Osteoblast (primary cell): ENCODE measurements at regions not wholly inside any gene's neighbourhood (a gene's known extent, or its start where the extent isn't known, plus 50 kb on each side); places are given as distances from the start of the nearest gene placed in this dataset.

ENCODE experiments used
- DNase-seq: peaks from one replicate; pipeline ENCODE4 v3.0.0; 2011; ENCODE audit warnings: low spot score, mixed read lengths; ENCODE audit not compliant: insufficient read length; ENCODE audit errors: missing footprints
- H2AFZ ChIP-seq: 2 replicates; pipeline ENCODE4 v1.6.0; 2011; ENCODE audit warnings: mild to moderate bottlenecking, low read length
- H3K27ac ChIP-seq: 2 replicates; pipeline ENCODE4 v1.5.1; 2011; ENCODE audit warnings: mild to moderate bottlenecking, low read depth, low read length, moderate library complexity
- H3K27me3 ChIP-seq: 2 replicates; pipeline ENCODE4 v1.6.0; 2012; ENCODE audit warnings: mild to moderate bottlenecking, control low read depth, inconsistent platforms, low read length, moderate library complexity; ENCODE audit not compliant: insufficient read depth
- H3K36me3 ChIP-seq: 2 replicates; pipeline ENCODE4 v1.5.1; 2011; ENCODE audit warnings: mild to moderate bottlenecking, low read length, control low read depth, moderate library complexity; ENCODE audit not compliant: insufficient read depth
- H3K4me1 ChIP-seq: 2 replicates; pipeline ENCODE4 v1.5.1; 2011; ENCODE audit warnings: mild to moderate bottlenecking, low read length, control low read depth, moderate library complexity; ENCODE audit not compliant: insufficient read depth
- H3K4me2 ChIP-seq: 2 replicates; pipeline ENCODE4 v1.6.0; 2011; ENCODE audit warnings: mild to moderate bottlenecking, low read length; ENCODE audit not compliant: insufficient read depth
- H3K4me3 ChIP-seq: fragments of 200-600 bp; sonication (generic); 3 replicates; pipeline ENCODE4 v1.5.1; 2012; ENCODE audit warnings: mild to moderate bottlenecking, low read length, inconsistent platforms; ENCODE audit not compliant: insufficient read depth
- H3K79me2 ChIP-seq: 2 replicates; pipeline ENCODE4 v1.6.0; 2012; ENCODE audit warnings: mild to moderate bottlenecking, low read length, control low read depth, inconsistent platforms; ENCODE audit not compliant: insufficient read depth
- H3K9me3 ChIP-seq: 2 replicates; pipeline ENCODE4 v1.5.1; 2011; ENCODE audit warnings: low read depth, low read length, control low read depth
- H4K20me1 ChIP-seq: 2 replicates; pipeline ENCODE4 v1.6.0; 2012; ENCODE audit warnings: mild to moderate bottlenecking, low read length, control low read depth; ENCODE audit not compliant: insufficient read depth
- CTCF ChIP-seq: IDR thresholded peaks from 2 replicates; pipeline ENCODE4 v1.5.1; 2011; ENCODE audit warnings: mild to moderate bottlenecking, low read depth, low read length, moderate library complexity; ENCODE audit errors: extremely low read depth

DNA sequence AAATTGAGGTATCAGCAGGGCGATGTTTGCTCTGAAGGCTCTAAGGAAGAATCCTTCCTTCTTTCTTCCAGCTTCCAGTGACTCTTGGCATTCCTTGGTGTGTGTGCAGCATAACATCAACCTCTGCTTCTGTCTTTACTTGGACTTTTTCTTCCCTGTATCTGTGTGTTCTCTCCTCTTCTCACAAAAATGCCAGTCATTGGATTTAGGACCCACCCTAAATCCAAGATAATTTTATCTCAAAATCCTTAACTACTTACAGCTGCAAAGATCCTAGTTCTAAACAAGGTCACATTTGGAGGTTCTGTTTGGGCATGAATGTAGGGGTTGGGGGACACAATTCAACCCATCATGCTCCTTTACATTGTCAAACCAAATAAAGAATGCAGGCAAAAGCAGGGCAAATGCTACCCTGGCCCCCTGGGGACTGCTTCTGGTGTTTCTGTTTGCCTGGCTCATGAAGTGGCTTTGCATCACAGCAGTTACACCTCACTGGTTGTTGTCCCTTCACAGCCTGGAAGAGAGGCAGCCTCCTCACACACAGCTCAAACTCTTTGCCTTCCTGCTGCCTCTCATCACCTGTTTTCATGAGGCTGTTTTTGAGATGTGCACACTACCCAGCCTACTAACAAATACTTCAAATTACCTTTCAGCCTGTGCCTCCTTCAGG, 64.8 kb upstream of the PLCXD3 start:
- Histone ChIP-seq H3K9me3 (no peaks in the 10 kb centered on the region), H3K4me2 (no peak overlapping the region), H3K36me3 (no peaks in the 10 kb centered on the region), H3K4me3 (no peak overlapping the region), H3K4me1 (no peaks in the 10 kb centered on the region), H3K79me2 (no peaks in the 10 kb centered on the region), H4K20me1 (no peaks in the 10 kb centered on the region), H3K27ac (no peak overlapping the region), H3K27me3 (no peaks in the 10 kb centered on the region), H2AFZ (no peak overlapping the region)
- DNase-seq = no peak
- TF ChIP-seq CTCF = no peak

GRCh38 chr5:41574391-41574790, 64.0 kb upstream of the PLCXD3 start:
- Histone ChIP-seq H3K4me3 (no peak overlapping the region), H3K27me3 (no peaks in the 10 kb centered on the region), H2AFZ (no peak overlapping the region), H3K9me3 (no peaks in the 10 kb centered on the region), H3K79me2 (no peaks in the 10 kb centered on the region), H3K4me1 (no peaks in the 10 kb centered on the region), H4K20me1 (no peaks in the 10 kb centered on the region), H3K27ac (no peak overlapping the region), H3K4me2 (no peak overlapping the region), H3K36me3 (no peaks in the 10 kb centered on the region)
- TF ChIP-seq CTCF = no peak
- no peak for DNase-seq
